Activated CD8-positive, alpha-beta memory T cell treated with anti-CD3 and anti-CD28 coated beads, Interleukin-2, amount 50 U/mL, for 4 hours (primary cell): ENCODE measurements at regions not wholly inside any gene's neighbourhood (a gene's known extent, or its start where the extent isn't known, plus 50 kb on each side); places are given as distances from the start of the nearest gene placed in this dataset.
"Not testable (repeated sequence)": the region's sequence is repeated elsewhere in the genome, so short reads cannot be mapped to it uniquely, and the experiment has no call there.

Experiments used
- DNase-seq: peaks from one replicate; pipeline ENCODE4 v3.0.0-alpha.2; 2020

- DNase-seq: no peak
Measured at GRCh38 chr13:99731747-99732146, 230.5 kb downstream of the TM9SF2 start.

- no peak for DNase-seq
Measured at GRCh38 chr13:99730403-99730802, 229.1 kb downstream of the TM9SF2 start.

GRCh38 chr13:99729745-99730144, 228.5 kb downstream of the TM9SF2 start:
- no peak for DNase-seq

GRCh38 chr13:99727651-99728050, 226.4 kb downstream of the TM9SF2 start:
- DNase-seq: not testable (repeated sequence)

GRCh38 chr13:99726282-99726894, 225.1 kb downstream of the TM9SF2 start:
- DNase-seq: no peak

GRCh38 chr13:99725644-99726043, 224.4 kb downstream of the TM9SF2 start:
- DNase-seq: no peak

GRCh38 chr13:99724633-99725517, 223.6 kb downstream of the TM9SF2 start:
- no peak for DNase-seq

GRCh38 chr13:99723878-99724277, 222.6 kb downstream of the TM9SF2 start:
- DNase-seq: no peak

GRCh38 chr13:99722931-99723330, 221.7 kb downstream of the TM9SF2 start:
- DNase-seq: no peak

- DNase-seq: no peak
Measured at GRCh38 chr13:99722338-99722818, 221.1 kb downstream of the TM9SF2 start.

GRCh38 chr13:99721606-99722337, 220.5 kb downstream of the TM9SF2 start:
- DNase-seq: no peak

- no peak for DNase-seq
Measured at GRCh38 chr13:99717959-99718674, 216.8 kb downstream of the TM9SF2 start.

GRCh38 chr13:99709134-99709533, 207.9 kb downstream of the TM9SF2 start:
- DNase-seq: no peak

- no peak for DNase-seq
Measured at GRCh38 chr13:99704390-99704789, 203.1 kb downstream of the TM9SF2 start.

GRCh38 chr13:99703908-99704307, 202.6 kb downstream of the TM9SF2 start:
- DNase-seq: no peak

- DNase-seq: no peak
Measured at GRCh38 chr13:99702687-99703319, 201.5 kb downstream of the TM9SF2 start.

GRCh38 chr13:99700468-99700867, 199.2 kb downstream of the TM9SF2 start:
- no peak for DNase-seq

- no peak for DNase-seq
Measured at GRCh38 chr13:99698816-99699099, 197.5 kb downstream of the TM9SF2 start.

GRCh38 chr13:99698010-99698815, 196.9 kb downstream of the TM9SF2 start:
- DNase-seq: no peak

- DNase-seq: no peak
Measured at GRCh38 chr13:99695857-99696256, 194.6 kb downstream of the TM9SF2 start.

GRCh38 chr13:99693852-99694611, 192.8 kb downstream of the TM9SF2 start:
- no peak for DNase-seq
